Breast epithelium (tissue), 4 donors: ENCODE measurements at regions not wholly inside any gene's neighbourhood (a gene's known extent, or its start where the extent isn't known, plus 50 kb on each side); places are given as distances from the start of the nearest gene placed in this dataset.

ENCODE experiments used
- DNase-seq, 2 donors: peaks; one replicate each; pipeline ENCODE4 v3.0.0-alpha.2; 2019; ENCODE audit warnings: low spot score in 2 of 2
- H3K27ac ChIP-seq, 2 donors: fragments of 200-600 bp; sonication (generic) in 1 of 2; one replicate each; pipeline ENCODE4 v1.5.1; 2016 to 2019; ENCODE audit warnings: mild to moderate bottlenecking in 1 of 2
- H3K27me3 ChIP-seq, 2 donors: fragments of 200-600 bp; sonication (generic) in 1 of 2; one replicate each; pipeline versions ENCODE4 v1.5.1 to v1.6.0; 2017 to 2019; ENCODE audit warnings: control low read depth in 1 of 2, mild to moderate bottlenecking in 1 of 2
- H3K36me3 ChIP-seq: fragments of 200-600 bp; one replicate; pipeline ENCODE4 v1.5.1; 2019
- H3K4me1 ChIP-seq, 2 donors: fragments of 200-600 bp; sonication (generic); one replicate each; pipeline ENCODE4 v1.5.1; 2016 to 2019; ENCODE audit warnings: control low read depth in 1 of 2
- H3K4me3 ChIP-seq, 3 donors: fragments of 200-600 bp; sonication (generic); 1 replicate in 2 of 3; 2 replicates in 1 of 3; pipeline ENCODE4 v1.5.1; 2016 to 2019; ENCODE audit warnings: mild to moderate bottlenecking in 3 of 3, moderate library complexity in 2 of 3
- H3K9me3 ChIP-seq, 2 donors: fragments of 200-600 bp; sonication (generic) in 1 of 2; one replicate each; pipeline ENCODE4 v1.5.1; 2016 to 2019; ENCODE audit warnings: control low read depth in 1 of 2
- CTCF ChIP-seq, 3 donors: fragments of 450-650 bp; IDR thresholded peaks; one replicate each; pipeline ENCODE4 v1.5.1; 2016 to 2017; ENCODE audit warnings: antibody characterized with exemption in 3 of 3, mild to moderate bottlenecking in 3 of 3, moderate library complexity in 3 of 3
- POLR2A ChIP-seq: fragments of 450-650 bp; IDR thresholded peaks from one replicate; pipeline ENCODE4 v1.6.1; 2016; ENCODE audit warnings: antibody characterized with exemption, mild to moderate bottlenecking, moderate library complexity
- POLR2AphosphoS5 ChIP-seq, 3 donors: sonication (generic); formaldehyde crosslinking; IDR thresholded peaks; one replicate each; pipeline ENCODE4 v1.6.1; 2017; ENCODE audit warnings: antibody characterized with exemption in 3 of 3
- intact Hi-C: fragments of 100-400 bp; cut with DNase I; formaldehyde crosslinking; loops from one replicate; pipeline ENCODE4 v1.15.1; 2023; ENCODE audit warnings: low total_unique reads

GRCh38 chr5:61905613-61906012 lies 400.4 kb upstream of the KIF2A start:
- intact Hi-C loops: no loop called here
- Histone ChIP-seq H3K4me1 (no peaks in the 10 kb centered on the region), H3K27me3 (no peaks in the 10 kb centered on the region), H3K36me3 (no peaks in the 10 kb centered on the region), H3K4me3 (no peak overlapping the region), H3K27ac (no peak overlapping the region), H3K9me3 (no peaks in the 10 kb centered on the region)
- TF ChIP-seq POLR2AphosphoS5 (IDR thresholded peaks at IDR 0.05): no peak
- no peak for TF ChIP-seq POLR2A
- TF ChIP-seq CTCF (IDR thresholded peaks at IDR 0.05): no peak
- no peak for DNase-seq

- H3K4me1 ChIP-seq: no peaks in the 10 kb centered on the region
- H3K36me3 ChIP-seq: no peaks in the 10 kb centered on the region
- H3K27me3 ChIP-seq: no peaks in the 10 kb centered on the region
- intact Hi-C loops: no loop called here
- H3K27ac ChIP-seq: no peak overlapping the region
- no peak for TF ChIP-seq CTCF (IDR thresholded peaks at IDR 0.05)
- no peak for TF ChIP-seq POLR2AphosphoS5 (IDR thresholded peaks at IDR 0.05)
- DNase-seq: no peak
- no peak overlapping the region for H3K4me3 ChIP-seq
- H3K9me3 ChIP-seq: peaks cover 0 to 3% of the 10 kb centered on the region in 2 donors
Measured at GRCh38 chr5:61906820-61907219, 399.2 kb upstream of the KIF2A start.

GRCh38 chr5:61907995-61908394 lies 398.0 kb upstream of the KIF2A start:
- Histone ChIP-seq H3K9me3 (peaks cover 10 to 12% of the 10 kb centered on the region in 2 donors), H3K4me3 (no peak overlapping the region), H3K4me1 (no peaks in the 10 kb centered on the region), H3K36me3 (no peaks in the 10 kb centered on the region), H3K27me3 (no peaks in the 10 kb centered on the region), H3K27ac (no peak overlapping the region)
- intact Hi-C loops: no loop called here
- TF ChIP-seq POLR2A (no peak), CTCF (IDR thresholded peaks at IDR 0.05) (no peak), POLR2AphosphoS5 (IDR thresholded peaks at IDR 0.05) (no peak)
- no peak for DNase-seq

- peaks cover 11 to 12% of the 10 kb centered on the region in 2 donors for H3K9me3 ChIP-seq
- no peaks in the 10 kb centered on the region for H3K27me3 ChIP-seq
- no peak overlapping the region for H3K4me3 ChIP-seq
- TF ChIP-seq CTCF (IDR thresholded peaks at IDR 0.05) (no peak), POLR2A (no peak), POLR2AphosphoS5 (IDR thresholded peaks at IDR 0.05) (no peak)
- H3K36me3 ChIP-seq: no peaks in the 10 kb centered on the region
- no peak overlapping the region for H3K27ac ChIP-seq
- intact Hi-C loops: no loop called here
- H3K4me1 ChIP-seq: no peaks in the 10 kb centered on the region
- DNase-seq: no peak
Measured at GRCh38 chr5:61910771-61911170, 395.2 kb upstream of the KIF2A start.

- H3K27me3 ChIP-seq: no peaks in the 10 kb centered on the region
- TF ChIP-seq CTCF (IDR thresholded peaks at IDR 0.05) (no peak), POLR2AphosphoS5 (IDR thresholded peaks at IDR 0.05) (no peak), POLR2A (no peak)
- H3K36me3 ChIP-seq: no peaks in the 10 kb centered on the region
- intact Hi-C loops: no loop called here
- peaks cover 11 to 12% of the 10 kb centered on the region in 2 donors for H3K9me3 ChIP-seq
- no peaks in the 10 kb centered on the region for H3K4me1 ChIP-seq
- H3K4me3 ChIP-seq: no peak overlapping the region
- no peak overlapping the region for H3K27ac ChIP-seq
- DNase-seq: no peak
Measured at GRCh38 chr5:61912559-61912958, 393.4 kb upstream of the KIF2A start.
